Activated CD8-positive, alpha-beta T cell treated with anti-CD3 and anti-CD28 coated beads, Interleukin-2, amount 10 ng/mL, durations not matched to agents 7 days and 5 days (primary cell): ENCODE measurements at regions not wholly inside any gene's neighbourhood (a gene's known extent, or its start where the extent isn't known, plus 50 kb on each side); places are given as distances from the start of the nearest gene placed in this dataset.
"Not testable (repeated sequence)": the region's sequence is repeated elsewhere in the genome, so short reads cannot be mapped to it uniquely, and the experiment has no call there.

Experiments used
- ATAC-seq: fragments of 150-1000 bp; cut with Tn5 transposase; one replicate; pipeline ENCODE4 v1.10.0; 2021; ENCODE audit warnings: moderate library complexity
- CTCF ChIA-PET: fragments of 350-600 bp; sonication (Branson Sonifier 250); formaldehyde crosslinking; loops from one replicate; lab custom pipeline; 2021; ENCODE audit warnings: antibody characterized with exemption; lab: Charles Lee
- POLR2A ChIA-PET: fragments of 350-600 bp; sonication (Branson Sonifier 250); formaldehyde crosslinking; loops from one replicate; lab custom pipeline; 2021; ENCODE audit warnings: antibody characterized with exemption; lab: Charles Lee
- DNase-seq: peaks from one replicate; pipeline ENCODE4 v3.0.0-alpha.2; 2020
- H3K27ac Mint-ChIP-seq: one replicate; pipeline ENCODE4 v1.8.0; 2021; ENCODE audit warnings: mild to moderate bottlenecking, mixed read lengths
- H3K27me3 Mint-ChIP-seq: one replicate; pipeline ENCODE4 v1.8.0; 2021; ENCODE audit warnings: low read depth, mixed read lengths
- H3K36me3 Mint-ChIP-seq: one replicate; pipeline ENCODE4 v1.8.0; 2021; ENCODE audit warnings: low read depth, mixed read lengths
- H3K4me1 Mint-ChIP-seq: one replicate; pipeline ENCODE4 v1.8.0; 2021; ENCODE audit warnings: low read depth, mixed read lengths
- H3K4me3 Mint-ChIP-seq: one replicate; pipeline ENCODE4 v1.8.0; 2021; ENCODE audit warnings: mild to moderate bottlenecking, mixed read lengths
- H3K9me3 Mint-ChIP-seq: one replicate; pipeline ENCODE4 v1.8.0; 2022; ENCODE audit warnings: mixed read lengths; ENCODE audit not compliant: insufficient read depth

DNA sequence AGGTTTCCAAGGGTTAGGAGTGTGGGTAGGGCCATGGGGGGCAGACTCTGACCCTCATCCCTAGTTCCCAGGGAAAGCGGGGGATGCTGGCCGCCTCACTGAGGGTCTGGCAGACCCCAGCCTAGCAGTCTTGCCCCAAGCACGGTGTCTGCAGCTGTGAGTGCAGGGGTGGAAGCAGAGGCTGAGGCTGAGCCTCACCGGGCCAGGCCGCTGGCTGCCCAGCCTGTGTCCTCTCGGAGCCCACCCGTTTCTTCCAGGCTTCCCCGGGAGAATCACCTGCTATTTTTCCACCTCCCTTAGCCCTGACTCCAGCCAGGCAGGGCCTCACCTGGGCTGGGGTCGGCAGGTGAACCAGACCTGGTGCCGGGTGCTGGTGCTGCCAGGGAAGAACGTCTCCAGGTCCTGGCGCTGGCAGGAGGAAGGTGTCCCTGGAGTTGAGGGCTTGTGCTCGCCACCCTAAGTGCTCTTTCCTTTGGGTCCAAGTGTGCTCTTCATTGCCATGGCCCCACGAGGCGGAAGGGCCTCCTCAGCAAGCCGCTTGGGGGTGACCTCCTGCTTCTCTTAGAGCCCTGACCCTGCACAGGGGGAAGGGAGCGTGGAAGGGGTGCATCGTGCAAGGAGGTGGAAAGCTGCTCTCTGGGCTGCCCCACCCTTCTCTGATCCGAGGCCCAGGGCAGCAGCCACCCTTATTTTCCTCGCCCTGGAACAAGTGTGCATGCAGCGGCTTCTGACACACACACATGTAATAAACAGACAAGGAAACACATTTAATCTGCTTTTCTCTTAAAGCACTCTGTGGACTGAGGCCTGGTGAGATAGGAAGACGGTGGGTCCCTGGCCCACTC is 112.7 kb downstream of the FAM53A start:
- no peaks in the 10 kb centered on the region for H3K4me1 Mint-ChIP-seq
- POLR2A ChIA-PET: no interaction called here
- H3K4me3 Mint-ChIP-seq: no peak overlapping the region
- CTCF ChIA-PET: no interaction called here
- no peaks in the 10 kb centered on the region for H3K36me3 Mint-ChIP-seq
- no peaks in the 10 kb centered on the region for H3K27me3 Mint-ChIP-seq
- no peak for DNase-seq
- ATAC-seq: no peak
- no peaks in the 10 kb centered on the region for H3K9me3 Mint-ChIP-seq
- no peak overlapping the region for H3K27ac Mint-ChIP-seq

DNA sequence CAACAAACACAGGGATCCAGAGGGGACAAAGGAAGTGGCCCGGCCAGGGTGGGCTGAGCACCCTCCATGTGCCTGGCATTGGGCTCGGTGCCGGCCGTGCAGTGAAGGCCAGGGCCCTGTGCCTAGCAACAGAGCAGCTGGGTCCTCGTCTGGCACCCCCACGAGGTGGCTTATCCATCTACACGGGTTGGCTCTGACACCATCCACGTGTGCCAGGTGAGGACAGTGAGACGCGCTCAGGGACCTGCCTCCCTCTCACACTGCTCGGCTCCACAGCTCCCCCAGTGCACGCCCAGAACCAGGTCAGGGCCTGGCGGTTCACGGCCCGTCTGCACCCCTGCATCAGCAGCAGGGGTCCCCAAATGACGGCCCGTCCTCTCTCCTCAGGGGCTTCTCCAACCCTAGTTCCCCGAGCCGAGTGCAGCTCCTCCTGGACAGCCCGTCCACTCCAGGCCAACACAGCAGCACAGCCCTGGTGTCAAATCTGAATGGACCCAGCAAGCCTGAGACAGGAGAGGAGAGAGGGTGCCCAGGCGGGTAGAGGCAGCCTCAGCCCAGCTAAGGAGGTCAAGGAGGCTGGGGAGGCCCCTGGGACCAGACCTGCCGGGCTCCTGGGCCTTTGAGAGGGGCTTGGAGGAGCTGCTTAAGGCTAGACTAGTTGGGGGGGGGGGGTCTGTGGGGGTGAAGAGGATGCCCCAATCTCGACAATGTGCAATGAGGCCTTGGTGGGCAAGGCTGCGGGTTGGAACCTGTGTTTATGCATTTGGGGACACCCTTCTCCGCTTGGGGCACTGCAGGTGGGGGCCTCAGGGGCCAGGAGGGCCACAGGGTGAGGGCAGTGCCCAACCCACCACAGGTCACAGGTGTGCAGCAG is 113.6 kb downstream of the FAM53A start:
- H3K36me3 Mint-ChIP-seq: no peaks in the 10 kb centered on the region
- CTCF ChIA-PET: no interaction called here
- H3K27ac Mint-ChIP-seq: no peak overlapping the region

DNA sequence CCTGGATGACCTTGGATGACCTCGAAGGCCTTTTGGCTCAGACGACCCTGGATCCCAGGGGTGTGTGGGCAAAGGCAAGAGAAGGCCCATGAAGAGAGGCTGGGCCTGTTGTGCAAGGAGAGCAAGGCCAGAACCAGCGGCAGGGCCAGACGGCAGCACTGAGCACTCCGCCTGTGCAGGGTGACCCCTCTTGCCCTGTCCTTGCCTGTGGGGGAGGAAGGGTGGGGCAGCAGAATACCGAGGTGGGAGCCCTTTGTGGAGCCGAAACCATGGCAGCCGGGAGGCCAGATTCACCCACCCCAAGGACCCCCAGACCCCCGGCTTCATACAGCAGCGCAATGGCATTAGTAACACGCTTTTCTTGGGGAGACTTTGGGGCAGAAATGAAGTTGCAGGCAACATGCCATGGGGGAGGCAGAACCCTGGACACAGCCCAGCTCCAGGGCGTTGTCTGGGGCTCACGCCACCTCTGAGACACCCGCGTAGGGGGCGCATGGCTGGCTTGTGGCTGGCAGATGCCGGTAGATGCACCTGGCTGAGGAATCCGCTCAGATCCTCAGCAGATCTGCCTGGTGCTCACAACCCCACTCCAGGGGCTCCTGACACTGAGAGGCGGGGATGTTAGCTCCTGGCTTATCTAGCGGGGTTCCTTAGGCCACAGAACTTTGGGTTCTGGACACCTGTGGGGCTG is 114.5 kb downstream of the FAM53A start:
- no peaks in the 10 kb centered on the region for H3K27me3 Mint-ChIP-seq
- no peak overlapping the region for H3K4me3 Mint-ChIP-seq
- no peaks in the 10 kb centered on the region for H3K36me3 Mint-ChIP-seq
- DNase-seq: no peak
- peaks cover 3% of the 10 kb centered on the region for H3K4me1 Mint-ChIP-seq
- H3K9me3 Mint-ChIP-seq: no peaks in the 10 kb centered on the region
- ChIA-PET CTCF (no interaction called here), POLR2A (no interaction called here)
- no peak overlapping the region for H3K27ac Mint-ChIP-seq
- ATAC-seq: no peak

More for the DNA sequence above, 113.6 kb downstream of the FAM53A start:
- Mint-ChIP-seq H3K9me3 (no peaks in the 10 kb centered on the region), H3K4me1 (peaks cover 3% of the 10 kb centered on the region), H3K27me3 (no peaks in the 10 kb centered on the region), H3K4me3 (no peak overlapping the region)
- POLR2A ChIA-PET: no interaction called here
- no peak for DNase-seq
- no peak for ATAC-seq

DNA sequence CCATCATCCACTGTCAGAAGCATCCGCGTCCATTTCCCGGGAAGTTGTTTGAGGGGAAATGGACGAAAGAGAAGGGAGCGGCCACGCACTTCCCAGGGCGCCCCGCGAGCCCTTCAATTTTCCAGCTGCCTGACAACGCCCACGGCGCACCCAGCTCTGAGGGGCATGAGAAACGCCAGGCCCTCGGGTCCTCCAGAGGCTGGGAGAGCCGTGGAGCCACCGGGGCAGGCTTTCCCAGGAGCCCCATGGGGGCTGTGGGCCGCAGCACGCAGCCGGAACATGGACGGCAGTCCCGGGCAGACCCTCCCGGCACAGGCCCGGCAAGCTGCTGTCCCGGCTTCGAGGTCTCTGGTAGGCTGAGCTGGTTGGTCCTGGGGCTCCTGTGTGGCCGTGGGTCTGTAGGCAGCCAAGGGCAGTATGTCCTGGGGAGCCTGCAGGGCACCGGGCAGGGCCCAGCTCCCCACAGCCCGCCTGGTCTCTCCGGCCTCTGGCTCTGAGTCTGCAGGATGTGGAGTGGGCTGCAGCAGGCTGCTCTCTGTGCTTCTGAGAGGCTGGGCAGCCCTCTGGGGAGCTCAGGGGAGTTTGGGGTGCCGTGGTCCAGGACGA is 115.2 kb downstream of the FAM53A start:
- Mint-ChIP-seq H3K4me3 (no peak overlapping the region), H3K36me3 (no peaks in the 10 kb centered on the region), H3K4me1 (peaks cover 3% of the 10 kb centered on the region), H3K9me3 (no peaks in the 10 kb centered on the region), H3K27me3 (no peaks in the 10 kb centered on the region), H3K27ac (no peak overlapping the region)
- DNase-seq (no peak), ATAC-seq (no peak)
- POLR2A ChIA-PET: no interaction called here
- CTCF ChIA-PET: no interaction called here

DNA sequence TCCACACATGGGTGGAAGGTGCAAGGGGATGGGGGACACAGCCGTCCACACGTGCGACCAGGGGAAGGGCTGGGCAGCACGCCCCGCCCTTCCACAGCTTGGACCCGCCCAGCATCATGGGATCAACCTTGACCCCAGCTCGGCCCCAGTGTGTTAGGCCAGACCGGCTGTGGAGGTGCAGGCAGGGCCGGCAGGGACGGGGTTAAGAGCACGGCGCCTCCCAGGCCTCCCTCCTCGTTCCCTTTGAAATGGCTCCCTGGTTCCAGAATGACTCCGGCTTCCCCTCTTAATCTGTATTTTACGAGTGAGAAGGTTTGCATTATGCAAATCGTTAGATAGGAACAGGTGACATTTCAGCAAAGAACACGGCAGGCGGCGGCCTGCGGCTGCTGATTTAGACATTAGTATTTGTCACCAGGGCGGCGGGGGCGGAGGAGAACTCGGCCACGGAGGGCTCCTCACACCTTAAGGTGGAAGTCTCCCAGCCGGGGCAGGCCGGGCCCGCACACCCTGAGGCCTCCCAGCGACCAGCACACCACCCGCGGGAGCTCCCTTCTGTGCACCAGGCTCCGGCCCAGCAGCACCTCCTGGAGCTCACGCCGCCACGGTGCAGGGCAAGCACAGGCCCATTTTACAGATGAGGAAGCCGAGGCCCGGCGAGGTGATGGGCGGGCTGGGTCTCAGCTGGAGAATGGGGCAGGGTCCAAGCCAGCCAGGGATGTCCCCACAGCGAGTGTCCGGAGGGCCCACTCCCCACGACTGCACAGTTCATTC is 116.1 kb downstream of the FAM53A start:
- DNase-seq (no peak), ATAC-seq (no peak)
- H3K9me3 Mint-ChIP-seq: no peaks in the 10 kb centered on the region
- H3K4me3 Mint-ChIP-seq: no peak overlapping the region
- peaks cover 3% of the 10 kb centered on the region for H3K4me1 Mint-ChIP-seq
- no peaks in the 10 kb centered on the region for H3K27me3 Mint-ChIP-seq
- ChIA-PET POLR2A (no interaction called here), CTCF (no interaction called here)
- no peak overlapping the region for H3K27ac Mint-ChIP-seq
- H3K36me3 Mint-ChIP-seq: no peaks in the 10 kb centered on the region

DNA sequence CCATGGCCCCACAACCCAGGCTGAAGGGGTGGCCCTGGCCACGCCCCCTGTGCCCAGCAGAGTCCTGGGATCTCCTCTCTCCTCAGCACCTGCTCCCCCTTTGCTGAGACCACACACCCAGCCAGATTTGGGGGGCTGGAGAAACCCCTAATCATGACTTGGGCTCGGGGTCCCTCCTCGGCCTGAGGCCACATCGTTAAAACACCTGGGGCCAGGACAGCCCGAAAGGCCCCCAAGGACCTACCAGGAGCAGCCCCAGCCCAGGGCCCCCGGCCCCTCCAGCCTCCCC is 116.7 kb downstream of the FAM53A start:
- H3K27me3 Mint-ChIP-seq: no peaks in the 10 kb centered on the region
- ChIA-PET POLR2A (interaction anchor here (0.7 kb wide), 1 partner anchor 492 kb away, joined by 3 read pairs; no protein-coding TSS in a partner anchor), CTCF (no interaction called here)
- H3K27ac Mint-ChIP-seq: no peak overlapping the region
- H3K4me3 Mint-ChIP-seq: no peak overlapping the region
- no peaks in the 10 kb centered on the region for H3K36me3 Mint-ChIP-seq
- ATAC-seq (no peak), DNase-seq (no peak)
- no peaks in the 10 kb centered on the region for H3K9me3 Mint-ChIP-seq
- H3K4me1 Mint-ChIP-seq: peaks cover 3% of the 10 kb centered on the region

DNA sequence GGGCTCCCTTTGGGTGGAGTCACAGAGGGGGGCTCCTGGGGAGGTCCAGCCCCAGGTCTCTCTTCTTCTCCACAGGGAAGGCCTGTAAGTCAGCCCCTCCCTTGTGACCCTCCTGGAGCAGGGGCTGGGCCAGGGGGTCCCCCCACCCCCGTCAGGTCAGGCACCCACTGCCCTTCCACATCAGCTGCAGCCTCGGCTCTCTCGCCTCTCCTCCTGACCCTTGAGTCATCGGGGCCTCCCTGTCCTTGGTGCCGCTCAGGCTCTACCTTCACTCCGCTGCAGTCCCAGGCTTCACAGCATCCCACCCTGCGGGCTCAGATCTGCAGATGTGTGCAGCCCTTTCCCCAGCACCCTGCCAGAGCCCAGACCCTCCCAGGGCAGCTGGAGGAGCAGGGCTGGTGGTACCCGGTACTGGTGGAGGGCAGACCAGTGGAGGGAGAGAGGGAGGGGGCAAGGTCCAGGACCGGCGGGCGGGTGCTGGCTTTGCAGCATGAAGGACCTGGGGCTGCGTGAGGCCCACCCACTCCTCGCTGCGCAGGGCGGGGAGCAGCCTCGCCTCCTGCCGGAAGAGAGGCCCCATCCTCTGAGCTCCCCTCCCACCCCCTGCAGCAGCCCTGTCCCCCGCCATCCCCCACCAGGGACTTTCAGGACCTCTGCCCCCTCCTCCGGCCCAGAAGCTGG is 117.1 kb downstream of the FAM53A start:
- ATAC-seq (peak; percentile 4), DNase-seq (no peak)
- peaks cover 3% of the 10 kb centered on the region for H3K4me1 Mint-ChIP-seq
- POLR2A ChIA-PET: interaction anchor here (0.7 kb wide), 1 partner anchor 493 kb away, joined by 3 read pairs; no protein-coding TSS in a partner anchor
- H3K36me3 Mint-ChIP-seq: no peaks in the 10 kb centered on the region
- CTCF ChIA-PET: no interaction called here
- no peaks in the 10 kb centered on the region for H3K9me3 Mint-ChIP-seq
- no peak overlapping the region for H3K4me3 Mint-ChIP-seq
- H3K27ac Mint-ChIP-seq: no peak overlapping the region
- H3K27me3 Mint-ChIP-seq: no peaks in the 10 kb centered on the region

DNA sequence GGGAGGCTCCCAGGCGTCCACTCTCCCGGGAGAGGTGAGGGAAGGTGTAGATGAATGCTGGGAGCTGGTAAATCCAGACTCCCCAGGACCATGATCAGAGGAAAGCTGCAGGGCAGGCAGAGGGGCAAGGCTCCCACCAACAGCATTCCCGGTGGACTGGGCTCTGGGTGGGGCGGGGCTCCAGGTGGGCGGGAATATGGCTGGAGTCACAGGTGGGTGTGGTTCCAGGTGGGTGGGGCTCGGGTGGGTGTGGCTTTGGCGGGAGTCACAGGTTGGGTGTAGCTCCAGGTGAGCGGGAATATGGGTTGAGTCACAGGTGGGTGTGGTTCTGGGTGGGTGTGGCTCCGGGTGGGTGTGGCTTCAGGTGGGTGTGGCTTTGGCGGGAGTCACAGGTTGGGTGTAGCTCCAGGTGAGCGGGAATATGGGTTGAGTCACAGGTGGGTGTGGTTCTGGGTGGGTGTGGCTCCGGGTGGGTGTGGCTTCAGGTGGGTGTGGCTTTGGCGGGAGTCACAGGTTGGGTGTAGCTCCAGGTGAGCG is 117.7 kb downstream of the FAM53A start:
- DNase-seq, H3K9me3 Mint-ChIP-seq, H3K27me3 Mint-ChIP-seq, H3K4me1 Mint-ChIP-seq, H3K4me3 Mint-ChIP-seq, H3K36me3 Mint-ChIP-seq, CTCF ChIA-PET, POLR2A ChIA-PET: not testable (repeated sequence)
- H3K27ac Mint-ChIP-seq: peak overlapping the region; percentile 58
- peak; percentile 37 for ATAC-seq

DNA sequence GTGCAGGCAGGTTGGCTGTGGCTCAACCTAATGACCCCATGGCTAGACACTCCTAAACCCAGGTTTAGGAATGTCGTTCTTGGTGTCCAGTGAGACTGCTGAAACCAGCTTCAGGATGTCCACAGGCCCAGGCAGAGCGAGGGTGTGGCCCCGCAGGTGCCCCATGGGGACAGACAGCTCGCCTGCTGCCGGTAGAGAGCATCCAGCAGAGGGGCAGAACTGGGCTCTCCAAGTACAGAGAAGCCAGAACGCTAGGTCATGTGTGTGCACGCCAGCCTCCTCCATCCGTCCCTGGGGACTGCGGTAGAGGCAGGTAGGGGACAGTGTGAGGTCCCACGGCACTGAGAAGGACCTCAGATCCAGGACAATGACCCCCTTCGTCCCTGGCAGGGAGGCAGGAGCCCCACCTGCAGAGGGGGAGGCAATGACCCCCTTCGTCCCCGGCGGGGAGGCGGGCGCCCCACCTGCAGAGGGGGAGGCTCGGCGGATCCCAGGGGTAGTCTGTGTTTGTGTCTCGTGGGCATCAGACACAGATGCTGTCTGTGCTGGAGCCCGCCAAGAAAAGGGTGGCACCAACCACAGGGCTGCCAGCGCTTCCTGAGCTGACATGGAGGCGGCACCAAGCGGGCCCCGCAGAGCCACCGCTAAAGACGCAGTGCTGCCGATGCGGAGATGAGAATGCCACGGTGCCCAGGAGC is 118.4 kb downstream of the FAM53A start:
- no peak overlapping the region for H3K4me3 Mint-ChIP-seq
- H3K9me3 Mint-ChIP-seq: no peaks in the 10 kb centered on the region
- no peaks in the 10 kb centered on the region for H3K27me3 Mint-ChIP-seq
- ChIA-PET CTCF (no interaction called here), POLR2A (no interaction called here)
- no peaks in the 10 kb centered on the region for H3K36me3 Mint-ChIP-seq
- peak overlapping the region; percentile 58 for H3K27ac Mint-ChIP-seq
- peaks cover 3% of the 10 kb centered on the region for H3K4me1 Mint-ChIP-seq
- DNase-seq (no peak), ATAC-seq (no peak)
